Cardiac muscle cell (in vitro differentiated cells and primary cell): ENCODE measurements at regions not wholly inside any gene's neighbourhood (a gene's known extent, or its start where the extent isn't known, plus 50 kb on each side); places are given as distances from the start of the nearest gene placed in this dataset.

Experiments used
- DNase-seq, 2 donors: peaks; one replicate each; pipeline versions ENCODE4 v3.0.0 to v3.0.0-alpha.2; 2010 to 2017; ENCODE audit warnings: low read depth in 1 of 2, low spot score in 1 of 2
- H3K27ac ChIP-seq: fragments of 200-600 bp; sonication (generic); 2 replicates; pipeline ENCODE4 v1.5.1; 2016
- H3K27me3 ChIP-seq: fragments of 200-600 bp; sonication (generic); 2 replicates; pipeline ENCODE4 v1.6.0; 2016; ENCODE audit warnings: control low read depth
- H3K36me3 ChIP-seq: fragments of 200-600 bp; sonication (generic); 2 replicates; pipeline ENCODE4 v1.5.1; 2016; ENCODE audit warnings: control low read depth
- H3K4me1 ChIP-seq: fragments of 200-600 bp; sonication (generic); 2 replicates; pipeline ENCODE4 v1.8.1; 2017; ENCODE audit warnings: low read depth, mild to moderate bottlenecking, mixed run types
- H3K4me3 ChIP-seq: fragments of 200-600 bp; sonication (generic); 2 replicates; pipeline ENCODE4 v1.5.1; 2016; ENCODE audit warnings: mild to moderate bottlenecking
- H3K9me3 ChIP-seq: fragments of 200-600 bp; sonication (generic); 2 replicates; pipeline ENCODE4 v1.5.1; 2017; ENCODE audit warnings: low read depth, mild to moderate bottlenecking, control low read depth
- TF ChIP-seq, protein P1 (sequence below): IDR thresholded peaks from 2 replicates; pipeline ENCODE4 v1.5.1; 2012; ENCODE audit warnings: low read depth, mild to moderate bottlenecking, low read length

DNA sequence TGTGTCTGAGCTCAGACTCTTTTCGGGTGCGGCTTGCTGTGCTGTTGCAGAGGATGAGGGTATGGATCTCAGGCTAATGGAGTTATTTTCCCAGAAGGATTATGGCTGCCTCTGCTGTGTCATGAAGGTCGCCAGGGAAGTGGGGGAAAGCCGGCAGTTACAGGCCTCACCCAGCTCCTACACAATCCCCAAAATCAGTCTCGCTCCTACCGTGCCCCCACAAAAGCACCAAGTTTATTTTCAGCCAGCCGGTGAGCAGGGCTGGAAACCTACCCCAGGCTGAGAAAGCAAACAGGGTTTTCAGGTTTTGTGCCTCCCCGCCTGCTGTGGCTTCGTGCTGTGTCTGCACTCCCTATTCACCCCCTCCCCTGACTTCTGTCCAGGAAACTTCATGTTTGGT, 113.3 kb downstream of the SLC24A2 start:
- DNase-seq: no peak

DNA sequence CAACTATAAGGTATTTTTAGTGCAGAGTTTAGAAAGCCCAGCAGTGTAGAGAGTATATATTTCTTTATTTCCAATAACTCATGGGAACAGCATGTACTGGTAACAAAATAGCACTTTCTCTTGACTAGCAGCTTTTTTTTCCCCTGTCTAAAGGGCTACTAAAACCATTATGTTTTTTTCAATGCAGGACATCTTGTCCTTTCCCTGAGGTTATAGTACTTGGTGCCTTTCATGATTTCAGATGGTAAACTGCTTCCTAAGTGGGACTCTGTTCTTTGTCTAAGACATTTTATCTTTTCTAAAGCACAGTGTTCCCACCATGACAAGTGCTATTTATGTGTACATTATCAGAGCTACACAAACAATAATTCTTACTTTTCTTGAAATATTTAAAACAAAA, 122.3 kb downstream of the SLC24A2 start:
- TF ChIP-seq, protein P1, sequence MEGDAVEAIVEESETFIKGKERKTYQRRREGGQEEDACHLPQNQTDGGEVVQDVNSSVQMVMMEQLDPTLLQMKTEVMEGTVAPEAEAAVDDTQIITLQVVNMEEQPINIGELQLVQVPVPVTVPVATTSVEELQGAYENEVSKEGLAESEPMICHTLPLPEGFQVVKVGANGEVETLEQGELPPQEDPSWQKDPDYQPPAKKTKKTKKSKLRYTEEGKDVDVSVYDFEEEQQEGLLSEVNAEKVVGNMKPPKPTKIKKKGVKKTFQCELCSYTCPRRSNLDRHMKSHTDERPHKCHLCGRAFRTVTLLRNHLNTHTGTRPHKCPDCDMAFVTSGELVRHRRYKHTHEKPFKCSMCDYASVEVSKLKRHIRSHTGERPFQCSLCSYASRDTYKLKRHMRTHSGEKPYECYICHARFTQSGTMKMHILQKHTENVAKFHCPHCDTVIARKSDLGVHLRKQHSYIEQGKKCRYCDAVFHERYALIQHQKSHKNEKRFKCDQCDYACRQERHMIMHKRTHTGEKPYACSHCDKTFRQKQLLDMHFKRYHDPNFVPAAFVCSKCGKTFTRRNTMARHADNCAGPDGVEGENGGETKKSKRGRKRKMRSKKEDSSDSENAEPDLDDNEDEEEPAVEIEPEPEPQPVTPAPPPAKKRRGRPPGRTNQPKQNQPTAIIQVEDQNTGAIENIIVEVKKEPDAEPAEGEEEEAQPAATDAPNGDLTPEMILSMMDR: no peak
- H3K9me3 ChIP-seq: no peaks in the 10 kb centered on the region
- H3K36me3 ChIP-seq: no peaks in the 10 kb centered on the region
- H3K4me3 ChIP-seq: no peak overlapping the region
- DNase-seq: no peak
- no peaks in the 10 kb centered on the region for H3K27me3 ChIP-seq
- peaks cover 7% of the 10 kb centered on the region for H3K4me1 ChIP-seq
- no peak overlapping the region for H3K27ac ChIP-seq

More for the DNA sequence above, 113.3 kb downstream of the SLC24A2 start:
- Histone ChIP-seq H3K9me3 (no peaks in the 10 kb centered on the region), H3K27ac (no peak overlapping the region), H3K36me3 (no peaks in the 10 kb centered on the region), H3K4me1 (no peaks in the 10 kb centered on the region), H3K4me3 (no peak overlapping the region), H3K27me3 (no peaks in the 10 kb centered on the region)
- TF ChIP-seq, protein P1: no peak

DNA sequence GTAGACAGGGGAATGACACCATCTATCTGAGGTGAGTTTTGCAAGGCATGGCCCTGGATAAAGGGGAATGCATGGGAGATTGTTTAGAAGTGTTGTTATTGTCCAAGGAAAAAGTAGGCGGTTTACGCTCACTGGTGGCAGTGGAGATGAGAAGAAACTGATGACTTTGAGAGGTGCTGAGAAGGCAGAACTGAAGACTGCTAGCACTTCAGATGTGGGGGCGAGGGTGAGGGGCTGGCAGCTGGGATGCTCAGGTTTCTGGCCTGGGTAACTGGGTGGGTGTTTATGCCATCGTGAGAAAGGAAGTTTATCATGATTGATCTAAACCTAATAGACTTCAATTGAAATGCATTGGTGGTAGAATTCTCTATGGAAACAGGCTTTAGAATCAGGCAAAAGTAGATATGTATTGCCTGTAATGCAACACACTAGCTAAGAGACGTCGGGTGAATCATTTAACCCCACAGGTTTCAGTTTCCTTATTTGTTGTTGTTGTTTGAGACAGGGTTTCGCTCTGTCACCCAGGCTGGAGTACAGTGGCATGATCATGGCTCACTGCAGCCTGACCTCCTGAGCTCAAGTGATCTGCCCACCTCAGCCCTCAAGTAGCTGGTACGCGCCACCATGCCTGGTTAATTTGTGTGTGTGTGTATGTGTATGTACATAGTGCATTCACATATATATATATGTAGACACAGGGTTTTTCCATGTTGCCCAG, 123.5 kb downstream of the SLC24A2 start:
- H3K4me1 ChIP-seq: peaks cover 9% of the 10 kb centered on the region

DNA sequence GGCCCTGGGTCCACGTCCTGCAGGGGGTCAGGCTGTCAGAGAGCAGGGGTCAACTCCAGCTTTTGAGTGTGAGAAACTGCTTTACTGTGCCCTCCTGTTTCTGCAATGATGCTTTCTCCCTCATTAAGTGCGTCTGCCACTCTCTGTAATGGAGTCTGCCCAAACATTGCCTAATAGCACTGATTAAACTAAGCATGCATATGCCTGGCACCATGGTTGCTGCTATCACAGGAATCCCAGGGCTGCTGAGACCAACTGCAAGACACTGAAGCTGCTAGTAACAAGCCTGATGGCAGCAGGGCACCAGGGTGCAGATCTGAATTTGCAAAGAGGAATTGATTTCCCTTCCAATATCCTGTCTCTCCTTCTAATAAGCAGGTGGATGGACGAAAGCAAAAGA, 125.3 kb downstream of the SLC24A2 start:
- Histone ChIP-seq H3K4me3 (no peak overlapping the region), H3K27me3 (no peaks in the 10 kb centered on the region), H3K4me1 (peaks cover 15% of the 10 kb centered on the region), H3K9me3 (no peaks in the 10 kb centered on the region), H3K36me3 (no peaks in the 10 kb centered on the region), H3K27ac (no peak overlapping the region)
- DNase-seq: no peak
- TF ChIP-seq, protein P1: no peak

More for the DNA sequence above, 123.5 kb downstream of the SLC24A2 start:
- Histone ChIP-seq H3K9me3 (no peaks in the 10 kb centered on the region), H3K4me3 (no peak overlapping the region), H3K27ac (no peak overlapping the region), H3K27me3 (no peaks in the 10 kb centered on the region), H3K36me3 (no peaks in the 10 kb centered on the region)
- DNase-seq: no peak
- TF ChIP-seq, protein P1: no peak

DNA sequence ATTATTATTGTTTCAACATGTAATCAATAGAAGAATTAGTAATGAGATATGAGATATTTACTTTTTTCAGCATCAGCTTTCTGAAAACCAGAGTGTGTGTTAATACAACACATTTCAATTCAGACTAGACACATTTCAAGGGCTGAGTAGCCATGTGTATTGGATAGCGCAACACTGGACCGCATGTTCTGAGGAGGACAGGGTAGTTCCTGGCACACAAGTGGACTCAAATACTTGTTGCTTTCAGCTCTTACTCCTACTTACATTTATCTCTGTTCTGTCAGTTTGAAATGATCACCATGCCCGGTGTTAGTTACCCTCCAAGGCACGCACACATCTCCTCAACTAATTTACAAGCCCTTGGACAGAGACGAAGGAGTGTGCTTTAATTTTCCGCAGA, 126.6 kb downstream of the SLC24A2 start:
- peak in 1 of 2 donors; percentile 13 for DNase-seq
- H3K27ac ChIP-seq: no peak overlapping the region
- TF ChIP-seq, protein P1: no peak
- H3K9me3 ChIP-seq: no peaks in the 10 kb centered on the region
- no peaks in the 10 kb centered on the region for H3K27me3 ChIP-seq
- H3K4me1 ChIP-seq: peaks cover 15% of the 10 kb centered on the region
- no peaks in the 10 kb centered on the region for H3K36me3 ChIP-seq
- no peak overlapping the region for H3K4me3 ChIP-seq
